ENCODE measurements at regions not wholly inside any gene's neighbourhood (a gene's known extent, or its start where the extent isn't known, plus 50 kb on each side); places are given as distances from the start of the nearest gene placed in this dataset.

GRCh38 chr6:14676977-14677781, 559.6 kb downstream of the CD83 start:
- no peaks in the 10 kb centered on the region for H3K9me2 ChIP-seq (replicated peaks; ENCODE audit: insufficient read depth, low read length)
- no peak overlapping the region for H3K4me3 ChIP-seq (ENCODE audit: low read length)
- H3K9me3 ChIP-seq (replicated peaks; ENCODE audit: insufficient read depth, low read length) = no peaks in the 10 kb centered on the region
- no peaks in the 10 kb centered on the region for H3K79me2 ChIP-seq (ENCODE audit: low read length)
- no peaks in the 10 kb centered on the region for H3K36me3 ChIP-seq (replicated peaks; ENCODE audit: insufficient read depth, low read length)
- no peak for DNase-seq
- H3K4me2 ChIP-seq (ENCODE audit: low read depth, low read length) = no peak overlapping the region
- no peak for TF ChIP-seq EZH2phosphoT487 (IDR thresholded peaks at IDR 0.05; ENCODE audit: low read length)
- no peak for TF ChIP-seq CTCF (IDR thresholded peaks at IDR 0.05; ENCODE audit: low read length)
- no peak for TF ChIP-seq EZH2 (optimal IDR thresholded peaks at IDR 0.05; ENCODE audit: low read depth, low read length)
- no peaks in the 10 kb centered on the region for H3K4me1 ChIP-seq (ENCODE audit: low read length)
- no peak overlapping the region for H3K27ac ChIP-seq (ENCODE audit: low read length)
- no peak overlapping the region for H2AFZ ChIP-seq (ENCODE audit: low read length)
- no peak overlapping the region for H3K9ac ChIP-seq (ENCODE audit: low read length)
- no peaks in the 10 kb centered on the region for H3F3A ChIP-seq (ENCODE audit: insufficient read depth, low read length)
- no peaks in the 10 kb centered on the region for H3K27me3 ChIP-seq (replicated peaks; ENCODE audit: insufficient read depth, low read length)
- no peaks in the 10 kb centered on the region for H4K20me1 ChIP-seq (ENCODE audit: insufficient read depth, low read length)

GRCh38 chr6:14681699-14682487, 564.0 kb upstream of the JARID2 start:
- H2AFZ ChIP-seq (ENCODE audit: low read length) = no peak overlapping the region
- no peaks in the 10 kb centered on the region for H3K4me1 ChIP-seq (ENCODE audit: low read length)
- no peak overlapping the region for H3K4me2 ChIP-seq (ENCODE audit: low read depth, low read length)
- H3K9me2 ChIP-seq (replicated peaks; ENCODE audit: insufficient read depth, low read length) = no peaks in the 10 kb centered on the region
- no peaks in the 10 kb centered on the region for H3F3A ChIP-seq (ENCODE audit: insufficient read depth, low read length)
- no peak overlapping the region for H3K4me3 ChIP-seq (ENCODE audit: low read length)
- no peaks in the 10 kb centered on the region for H3K9me3 ChIP-seq (replicated peaks; ENCODE audit: insufficient read depth, low read length)
- H4K20me1 ChIP-seq (ENCODE audit: insufficient read depth, low read length) = no peaks in the 10 kb centered on the region
- H3K9ac ChIP-seq (ENCODE audit: low read length) = no peak overlapping the region
- H3K79me2 ChIP-seq (ENCODE audit: low read length) = no peaks in the 10 kb centered on the region
- TF ChIP-seq EZH2 (optimal IDR thresholded peaks at IDR 0.05; ENCODE audit: low read depth, low read length) (no peak), CTCF (IDR thresholded peaks at IDR 0.05; ENCODE audit: low read length) (no peak), EZH2phosphoT487 (IDR thresholded peaks at IDR 0.05; ENCODE audit: low read length) (no peak)
- H3K27ac ChIP-seq (ENCODE audit: low read length) = no peak overlapping the region
- DNase-seq = no peak
- H3K36me3 ChIP-seq (replicated peaks; ENCODE audit: insufficient read depth, low read length) = no peaks in the 10 kb centered on the region
- H3K27me3 ChIP-seq (replicated peaks; ENCODE audit: insufficient read depth, low read length) = no peaks in the 10 kb centered on the region

GRCh38 chr6:14682812-14683211, 563.1 kb upstream of the JARID2 start:
- no peak for DNase-seq
- no peaks in the 10 kb centered on the region for H3K79me2 ChIP-seq (ENCODE audit: low read length)

More at GRCh38 chr6:14682812-14683211, 563.1 kb upstream of the JARID2 start:
- Histone ChIP-seq H3K4me3 (ENCODE audit: low read length) (no peak overlapping the region), H3K9me3 (replicated peaks; ENCODE audit: insufficient read depth, low read length) (no peaks in the 10 kb centered on the region), H3K27me3 (replicated peaks; ENCODE audit: insufficient read depth, low read length) (no peaks in the 10 kb centered on the region), H4K20me1 (ENCODE audit: insufficient read depth, low read length) (no peaks in the 10 kb centered on the region), H3K27ac (ENCODE audit: low read length) (no peak overlapping the region), H3K4me1 (ENCODE audit: low read length) (no peaks in the 10 kb centered on the region), H3K9ac (ENCODE audit: low read length) (no peak overlapping the region), H3K9me2 (replicated peaks; ENCODE audit: insufficient read depth, low read length) (no peaks in the 10 kb centered on the region), H3F3A (ENCODE audit: insufficient read depth, low read length) (no peaks in the 10 kb centered on the region), H3K4me2 (ENCODE audit: low read depth, low read length) (no peak overlapping the region), H3K36me3 (replicated peaks; ENCODE audit: insufficient read depth, low read length) (no peaks in the 10 kb centered on the region), H2AFZ (ENCODE audit: low read length) (no peak overlapping the region)
- TF ChIP-seq EZH2phosphoT487 (IDR thresholded peaks at IDR 0.05; ENCODE audit: low read length) (no peak), EZH2 (optimal IDR thresholded peaks at IDR 0.05; ENCODE audit: low read depth, low read length) (no peak), CTCF (IDR thresholded peaks at IDR 0.05; ENCODE audit: low read length) (no peak)

Data from MM.1S (cell line).